Stimulated activated CD4-positive, alpha-beta T cell treated with anti-CD3 and anti-CD28 coated beads, TNF-alpha, amount 100 ng/mL, for 48 hours (primary cell): ENCODE measurements at regions not wholly inside any gene's neighbourhood (a gene's known extent, or its start where the extent isn't known, plus 50 kb on each side); places are given as distances from the start of the nearest gene placed in this dataset.
"Not testable (repeated sequence)": the region's sequence is repeated elsewhere in the genome, so short reads cannot be mapped to it uniquely, and the experiment has no call there.

Experiments used
- DNase-seq, 3 donors: peaks; one replicate each; pipeline ENCODE4 v3.0.0-alpha.2; 2020; ENCODE audit warnings: low read depth in 3 of 3

GRCh38 chr11:90669094-90669493 is 446.2 kb upstream of the CHORDC1 start:
- no peak for DNase-seq

DNA sequence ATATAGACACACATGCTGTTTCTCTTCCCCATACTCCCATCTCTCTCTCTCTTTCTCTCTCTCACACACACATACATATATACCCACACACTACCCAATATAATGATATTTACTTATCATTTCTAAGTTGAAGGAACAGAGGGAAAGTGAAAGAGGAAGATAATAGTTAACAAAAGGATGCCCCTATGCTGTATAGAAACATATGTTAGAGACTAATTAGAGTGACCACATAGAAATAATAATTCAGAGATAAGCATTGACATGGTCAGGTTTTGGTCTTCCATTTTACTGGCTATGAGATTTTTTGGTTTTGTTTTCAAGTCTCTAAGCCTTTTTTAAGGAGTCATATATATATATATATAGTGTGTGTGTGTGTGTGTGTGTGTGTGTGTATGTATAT is 445.7 kb upstream of the CHORDC1 start:
- no peak for DNase-seq

DNA sequence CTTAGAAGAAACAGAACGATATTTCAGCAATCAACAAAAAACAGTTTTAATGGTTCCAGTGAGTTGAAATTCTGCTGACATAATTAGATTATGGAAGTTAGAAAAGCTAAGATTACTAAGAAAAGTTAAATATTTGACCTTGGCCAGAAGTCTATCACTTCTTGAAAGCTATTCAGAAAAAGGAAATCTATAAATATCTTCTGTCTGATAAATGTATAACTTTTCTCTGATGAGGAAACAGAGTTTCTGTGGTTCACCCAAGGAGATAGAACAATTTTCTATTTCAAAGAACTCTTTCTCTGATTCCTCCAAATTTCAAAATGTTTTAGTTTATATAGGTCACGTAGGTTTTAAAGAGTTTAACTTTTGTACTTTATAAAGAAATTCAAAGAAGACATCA is 438.4 kb upstream of the CHORDC1 start:
- no peak for DNase-seq

GRCh38 chr11:90656171-90656570 is 433.3 kb upstream of the CHORDC1 start:
- DNase-seq, result no peak

DNA sequence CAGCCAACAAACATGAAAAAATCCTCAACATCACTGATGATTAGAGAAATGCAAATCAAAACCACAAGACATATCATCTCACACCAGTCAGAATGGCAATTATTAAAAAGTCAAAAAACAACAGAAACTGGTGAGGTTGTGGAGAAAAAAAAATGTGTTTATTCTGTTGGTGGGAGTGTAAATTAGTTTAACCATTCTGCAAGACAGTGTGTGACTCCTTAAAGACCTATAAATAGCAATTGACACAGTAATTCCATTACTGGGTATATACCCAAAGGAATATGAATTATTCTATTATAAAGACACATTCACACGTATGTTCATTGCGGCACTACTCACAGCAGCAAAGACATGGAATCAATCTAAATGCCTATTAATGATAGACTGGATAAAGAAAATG is 427.3 kb upstream of the CHORDC1 start:
- DNase-seq, result no peak

- DNase-seq, result no peak
Observed at GRCh38 chr11:90646706-90647105, 423.9 kb upstream of the CHORDC1 start.

GRCh38 chr11:90646266-90646665 is 423.4 kb upstream of the CHORDC1 start:
- DNase-seq, result no peak

DNA sequence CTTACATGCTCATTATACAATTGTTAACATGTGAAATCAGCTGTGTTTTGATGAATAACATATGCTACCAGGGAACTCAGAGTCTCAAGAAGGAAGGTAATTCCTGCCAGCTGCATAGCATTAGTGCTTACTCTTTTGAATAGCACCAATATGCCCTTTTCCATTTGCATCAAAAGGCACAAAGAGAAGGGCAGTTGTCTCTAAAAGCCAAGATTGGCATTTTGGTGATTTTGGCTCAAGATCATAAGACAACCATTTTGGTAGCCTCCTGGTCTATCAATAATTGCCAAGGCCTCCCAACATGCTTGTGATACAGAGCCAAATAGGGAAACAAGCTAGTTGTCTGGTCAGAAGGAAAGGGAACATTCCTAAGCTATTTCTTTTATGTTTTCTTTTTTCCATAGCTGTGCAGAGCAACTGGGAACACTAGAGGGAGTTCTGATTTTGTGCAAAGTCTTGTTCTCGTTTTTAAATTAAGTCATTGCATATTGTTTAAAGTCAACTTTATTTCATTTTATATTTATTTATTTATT is 416.7 kb upstream of the CHORDC1 start:
- no peak for DNase-seq

- no peak for DNase-seq
Observed at GRCh38 chr11:90635886-90636285, 413.0 kb upstream of the CHORDC1 start.

GRCh38 chr11:90635151-90635550 is 412.3 kb upstream of the CHORDC1 start:
- DNase-seq, result no peak

GRCh38 chr11:90630176-90630575 is 407.3 kb upstream of the CHORDC1 start:
- DNase-seq, result no peak

DNA sequence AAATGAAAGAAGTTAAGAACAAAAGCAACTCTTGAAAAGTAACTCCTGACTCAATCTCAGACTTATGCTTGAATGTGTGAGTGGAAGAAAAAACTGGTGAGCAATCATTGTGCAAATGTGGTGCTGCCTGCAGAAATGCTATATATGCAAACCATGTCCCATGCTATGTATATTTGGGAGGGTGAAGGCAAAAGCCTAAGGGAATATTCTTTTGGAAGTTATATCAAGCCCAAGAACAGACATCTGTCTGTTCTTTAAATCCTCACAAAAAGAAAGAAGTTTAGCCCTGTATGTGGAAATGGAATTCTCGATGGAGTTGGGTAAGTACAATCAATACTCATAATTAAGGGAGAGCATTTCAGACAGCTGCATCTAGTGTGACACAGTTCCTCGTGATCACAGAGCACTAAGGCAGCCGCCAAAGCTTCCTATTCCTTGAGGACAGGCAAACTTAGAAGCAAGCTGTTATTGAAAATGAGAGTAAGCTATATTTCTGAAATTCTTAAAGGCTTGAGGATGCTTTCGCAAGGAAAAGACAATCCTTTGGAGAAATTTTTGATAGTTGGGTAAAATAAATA is 406.5 kb upstream of the CHORDC1 start:
- no peak for DNase-seq

- no peak for DNase-seq
Observed at GRCh38 chr11:90614318-90614717, 391.5 kb upstream of the CHORDC1 start.

DNA sequence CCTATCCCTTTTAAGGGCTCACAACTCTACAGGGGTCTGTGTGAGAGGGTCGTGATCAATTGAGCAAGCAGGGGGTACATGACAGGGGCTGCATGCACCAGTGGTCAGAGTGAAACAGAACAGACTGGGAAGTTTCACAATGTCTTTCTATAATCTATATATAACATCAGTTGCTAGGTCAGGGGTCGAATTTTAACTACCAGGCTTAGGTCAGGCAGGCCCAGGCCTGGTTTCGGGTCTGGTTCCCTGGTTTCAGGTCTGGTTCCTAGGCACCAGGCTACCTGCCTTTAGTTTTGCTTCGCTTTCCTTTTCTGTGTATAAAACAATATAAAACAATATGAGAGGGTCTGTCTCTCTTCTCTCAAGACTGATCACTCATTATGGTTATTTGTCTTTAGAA is 390.2 kb upstream of the CHORDC1 start:
- not testable (repeated sequence) for DNase-seq

DNA sequence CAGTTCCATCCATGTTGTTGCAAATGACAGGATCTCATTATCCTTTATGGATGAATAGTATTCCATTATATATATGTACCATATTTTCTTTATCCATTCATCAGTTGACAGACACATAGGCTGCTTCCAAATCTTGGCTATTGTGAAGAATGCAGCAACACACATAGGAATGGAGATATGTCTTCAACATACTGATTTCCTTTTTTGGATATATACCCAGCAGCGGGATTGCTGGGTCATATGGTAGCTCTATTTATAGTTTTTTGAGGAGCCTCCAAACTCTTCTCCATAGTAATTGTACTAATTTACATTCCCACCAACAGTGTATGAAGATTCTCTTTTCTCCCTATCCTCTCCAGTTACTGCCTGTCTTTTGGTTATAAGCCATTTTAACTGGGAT is 383.9 kb upstream of the CHORDC1 start:
- no peak for DNase-seq

DNA sequence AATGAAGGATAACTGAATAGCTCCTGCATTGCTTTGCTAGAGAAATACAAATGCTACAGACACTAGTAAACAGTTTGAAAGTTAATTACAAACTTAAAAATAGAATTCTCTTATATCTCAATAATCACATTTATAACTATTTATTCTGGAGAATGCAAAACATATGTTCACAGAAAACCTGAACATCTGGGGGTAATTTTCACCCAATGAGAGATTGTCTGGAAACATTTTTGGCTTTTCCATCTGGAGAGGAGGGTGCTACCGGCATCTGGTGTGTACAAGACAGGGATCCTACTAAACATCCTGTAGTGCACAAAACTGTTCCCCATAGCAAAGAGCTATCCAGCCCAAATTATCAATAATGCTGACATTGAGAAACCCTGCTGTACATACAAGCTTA is 378.4 kb upstream of the CHORDC1 start:
- DNase-seq, result no peak

DNA sequence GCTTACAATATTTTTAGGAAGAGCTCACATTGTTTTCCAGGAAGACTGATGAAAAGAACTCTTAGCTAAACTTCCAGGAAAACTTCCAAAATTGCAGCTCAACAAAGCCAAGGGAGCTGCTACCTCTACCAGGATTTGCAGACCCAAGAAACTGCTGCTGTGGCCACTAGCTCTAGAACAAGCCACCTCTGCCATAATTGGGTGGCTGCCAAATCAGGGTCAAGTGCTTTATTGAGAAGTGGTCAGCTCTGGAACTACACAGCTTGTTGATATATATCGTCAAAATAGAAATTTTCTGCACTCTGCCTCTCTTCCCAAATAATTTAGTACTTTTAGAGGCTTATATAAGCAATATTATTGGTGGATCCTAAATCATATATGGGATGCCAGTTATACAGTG is 371.8 kb upstream of the CHORDC1 start:
- no peak for DNase-seq

DNA sequence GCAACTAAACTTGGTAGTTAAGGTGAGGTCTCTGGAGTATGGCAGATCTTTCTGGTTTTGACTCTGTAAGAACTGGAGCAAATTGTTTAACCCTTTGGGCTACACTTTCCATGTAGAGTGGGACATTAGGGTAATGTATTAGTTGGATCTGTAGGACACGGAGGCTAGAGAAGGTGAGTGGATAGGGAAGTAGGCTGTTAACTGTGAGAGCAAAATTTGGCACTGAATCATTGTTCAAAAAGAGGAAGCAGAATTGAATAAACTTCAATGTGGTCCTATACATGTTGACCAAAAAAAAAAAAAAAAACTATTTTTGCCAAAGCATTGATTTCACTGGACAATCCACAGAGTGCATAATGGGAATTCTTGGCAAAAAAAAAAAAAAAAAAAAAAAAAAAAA is 370.2 kb upstream of the CHORDC1 start:
- no peak for DNase-seq

- no peak for DNase-seq
Observed at GRCh38 chr11:90590286-90590685, 367.4 kb upstream of the CHORDC1 start.

- DNase-seq, result no peak
Observed at GRCh38 chr11:90589735-90590134, 366.9 kb upstream of the CHORDC1 start.

GRCh38 chr11:90587896-90588295 is 365.0 kb upstream of the CHORDC1 start:
- no peak for DNase-seq

DNA sequence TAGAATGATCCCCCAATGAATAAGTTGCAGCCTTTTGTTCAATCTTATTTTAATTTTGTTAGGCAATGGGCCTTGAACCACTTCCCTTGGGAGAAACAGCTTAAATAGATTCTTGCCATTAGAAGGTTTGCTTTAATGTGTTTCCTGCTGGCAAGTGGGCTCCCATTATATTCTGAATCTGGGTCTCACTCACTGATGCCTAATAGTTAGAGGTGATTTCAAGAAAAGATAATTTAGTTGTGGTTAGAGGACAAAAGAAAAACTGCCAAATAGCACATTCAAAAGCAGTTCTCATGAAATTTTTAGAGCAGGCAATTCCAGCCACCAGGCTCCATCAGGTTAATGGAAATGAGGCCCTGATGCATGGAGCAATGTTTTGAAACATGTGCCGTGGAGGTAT is 362.6 kb upstream of the CHORDC1 start:
- no peak for DNase-seq

DNA sequence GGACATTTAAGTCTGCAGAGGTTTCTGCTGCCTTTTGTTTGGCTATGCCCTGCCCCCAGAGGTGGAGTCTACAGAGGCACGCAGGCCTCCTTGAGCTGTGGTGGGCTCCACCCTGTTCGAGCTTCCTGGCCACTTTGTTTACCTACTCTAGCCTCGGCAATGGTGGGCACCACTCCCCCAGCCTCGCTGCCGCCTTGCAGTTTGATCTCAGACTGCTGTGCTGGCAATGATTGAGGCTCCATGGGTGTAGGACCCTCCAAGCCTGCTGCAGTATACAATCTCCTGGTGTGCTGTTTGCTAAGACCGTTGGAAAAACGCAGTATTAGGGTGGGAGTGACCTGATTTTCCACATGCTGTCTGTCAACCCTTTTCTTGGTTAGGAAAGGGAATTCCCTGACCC is 360.1 kb upstream of the CHORDC1 start:
- not testable (repeated sequence) for DNase-seq

- no peak for DNase-seq
Observed at GRCh38 chr11:90564531-90564930, 341.7 kb upstream of the CHORDC1 start.
